HCT116 (cell line): ENCODE measurements at regions not wholly inside any gene's neighbourhood (a gene's known extent, or its start where the extent isn't known, plus 50 kb on each side); places are given as distances from the start of the nearest gene placed in this dataset.

Experiments
- ATAC-seq: fragments of 200-7000 bp; cut with Tn5 transposase; 2 replicates; pipeline ENCODE4 v1.9.1; 2020; ENCODE audit warnings: mild to moderate bottlenecking, moderate library complexity
- BruUV-seq: library from RNA; stranded (reverse); fragments of 400-500 nt; replicated peaks from 2 replicates; lab custom pipeline; 2021; lab: Mats Ljungman, UMichigan
- CTCF ChIA-PET: fragments of 300-600 bp; sonication (Branson Sonifier 250); formaldehyde crosslinking; loops from one replicate; lab custom pipeline; 2021; ENCODE audit warnings: antibody characterized with exemption; lab: Charles Lee
- POLR2A ChIA-PET: fragments of 300-600, 350-600 bp; sonication (Branson Sonifier 250); formaldehyde crosslinking; loops from one replicate; lab custom pipeline; 2021; ENCODE audit warnings: antibody characterized with exemption; lab: Charles Lee
- RAD21 ChIA-PET, 2 experiments: fragments of 300-600 bp; sonication (Branson Sonifier 250); formaldehyde crosslinking; loops; one replicate each; lab custom pipeline; 2023; ENCODE audit warnings: low total read pairs in 2 of 2; ENCODE audit not compliant: uncharacterized antibody in 2 of 2, unreplicated experiment in 2 of 2, low non-redundant PET in 1 of 2; lab: Charles Lee
- DNase-seq: peaks from one replicate; pipeline ENCODE4 v3.0.0-alpha.2; 2010; ENCODE audit warnings: low read depth, low spot score
- H2AFZ ChIP-seq: fragments of 200-600 bp; shearing (Covaris generic), sonication (generic); 2 replicates; pipeline ENCODE4 v1.6.1; 2017; ENCODE audit warnings: low read depth, mixed run types, mixed read lengths, antibody characterized with exemption, low read length; ENCODE audit not compliant: poor library complexity, severe bottlenecking
- H3K27ac ChIP-seq: 2 replicates; pipeline ENCODE4 v1.5.1; 2012; ENCODE audit warnings: low read depth, low read length
- H3K27me3 ChIP-seq: fragments of 200-600 bp; sonication (generic); 2 replicates; pipeline ENCODE4 v1.6.1; 2016; ENCODE audit warnings: mixed run types, low read length, mixed read lengths; ENCODE audit not compliant: insufficient read depth
- H3K36me3 ChIP-seq, 2 experiments: fragments of 200-500 bp in 1 of 2; fragments of 200-600 bp in 1 of 2; sonication (Bioruptor generic) in 1 of 2; sonication (generic) in 1 of 2; 2 replicates each; pipeline versions ENCODE4 v1.5.1 to v1.6.1; 2014 to 2016; ENCODE audit warnings: low read length in 2 of 2, inconsistent platforms in 1 of 2, mixed read lengths in 1 of 2, mixed run types in 1 of 2; ENCODE audit not compliant: insufficient read depth in 2 of 2, control insufficient read depth in 1 of 2
- H3K4me1 ChIP-seq, 2 experiments: fragments of 200-600 bp in 1 of 2; sonication (generic) in 1 of 2; 2 replicates each; pipeline versions ENCODE4 v1.5.1 to v1.6.1; 2012 to 2017; ENCODE audit warnings: low read length in 2 of 2, inconsistent platforms in 1 of 2, mild to moderate bottlenecking in 1 of 2, mixed read lengths in 1 of 2, mixed run types in 1 of 2, moderate library complexity in 1 of 2; ENCODE audit not compliant: insufficient read depth in 2 of 2, control insufficient read depth in 1 of 2
- H3K4me2 ChIP-seq: fragments of 200-600 bp; sonication (generic); 2 replicates; pipeline ENCODE4 v1.6.1; 2017; ENCODE audit warnings: mixed run types, low read length, mixed read lengths
- H3K4me3 ChIP-seq, 2 experiments: fragments of 200-600 bp in 1 of 2; sonication (generic) in 1 of 2; replicated peaks in 1 of 2; 2 replicates each; pipeline ENCODE4 v1.5.1; 2011 to 2016; ENCODE audit warnings: low read length in 2 of 2, control low read depth in 1 of 2, low read depth in 1 of 2, mild to moderate bottlenecking in 1 of 2, mixed read lengths in 1 of 2, mixed run types in 1 of 2
- H3K79me2 ChIP-seq: fragments of 200-600 bp; sonication (generic); 2 replicates; pipeline ENCODE4 v1.6.1; 2017; ENCODE audit warnings: mild to moderate bottlenecking, mixed run types, low read length, moderate library complexity, mixed read lengths; ENCODE audit not compliant: insufficient read depth
- H3K9ac ChIP-seq: fragments of 200-600 bp; sonication (generic); 2 replicates; pipeline ENCODE4 v1.6.1; 2016; ENCODE audit warnings: low read length, mixed read lengths
- H3K9me2 ChIP-seq: fragments of 200-600 bp; sonication (generic), shearing (Covaris generic); 2 replicates; pipeline ENCODE4 v1.6.1; 2017; ENCODE audit warnings: mixed run types, mild to moderate bottlenecking, moderate library complexity; ENCODE audit not compliant: insufficient read depth
- H3K9me3 ChIP-seq, 2 experiments: fragments of 200-500 bp in 1 of 2; fragments of 200-600 bp in 1 of 2; sonication (Bioruptor generic) in 1 of 2; sonication (generic) in 1 of 2; 2 replicates each; pipeline ENCODE4 v1.6.1; 2014 to 2017; ENCODE audit warnings: low read length in 2 of 2, mixed read lengths in 2 of 2, inconsistent platforms in 1 of 2, low read depth in 1 of 2, mild to moderate bottlenecking in 1 of 2, mixed run types in 1 of 2, moderate library complexity in 1 of 2; ENCODE audit not compliant: control insufficient read depth in 1 of 2, insufficient read depth in 1 of 2
- H4K20me1 ChIP-seq: fragments of 200-600 bp; sonication (generic), shearing (Covaris generic); 2 replicates; pipeline ENCODE4 v1.6.1; 2017; ENCODE audit warnings: mixed run types, mild to moderate bottlenecking, moderate library complexity; ENCODE audit not compliant: insufficient read depth
- CBX3 ChIP-seq: IDR thresholded peaks from 2 replicates; pipeline ENCODE4 v1.6.1; 2012; ENCODE audit warnings: low read depth
- EGR1 ChIP-seq: IDR thresholded peaks from 2 replicates; pipeline ENCODE4 v1.6.1; 2012; ENCODE audit warnings: low read depth
- ELF1 ChIP-seq: IDR thresholded peaks from 2 replicates; pipeline ENCODE4 v1.6.1; 2012; ENCODE audit warnings: low read depth, borderline replicate concordance
- EZH2 ChIP-seq: fragments of 200-600 bp; sonication (generic); IDR thresholded peaks from 2 replicates; pipeline ENCODE4 v1.6.1; 2017; ENCODE audit warnings: antibody characterized with exemption, mixed run types
- EZH2phosphoT487 ChIP-seq: fragments of 200-600 bp; IDR thresholded peaks from 2 replicates; pipeline ENCODE4 v1.6.1; 2018; ENCODE audit warnings: antibody characterized with exemption, borderline replicate concordance
- JUND ChIP-seq: IDR thresholded peaks from 2 replicates; pipeline ENCODE4 v1.6.1; 2012
- POLR2A ChIP-seq: IDR thresholded peaks from 2 replicates; pipeline ENCODE4 v1.7.0; 2011; ENCODE audit warnings: borderline replicate concordance; ENCODE audit not compliant: insufficient read depth, insufficient read length; ENCODE audit errors: extremely low read depth
- POLR2AphosphoS5 ChIP-seq: IDR thresholded peaks from 2 replicates; pipeline ENCODE4 v1.6.1; 2011; ENCODE audit warnings: mild to moderate bottlenecking, low read depth, low read length, moderate library complexity
- SP1 ChIP-seq: IDR thresholded peaks from 2 replicates; pipeline ENCODE4 v1.6.1; 2012; ENCODE audit warnings: low read depth
- SRF ChIP-seq: IDR thresholded peaks from 2 replicates; pipeline ENCODE4 v1.6.1; 2012; ENCODE audit warnings: low read depth
- TCF7L2 ChIP-seq: IDR thresholded peaks from 2 replicates; pipeline ENCODE4 v1.7.0; 2011; ENCODE audit warnings: borderline replicate concordance, inconsistent platforms; ENCODE audit not compliant: insufficient read depth, insufficient read length; ENCODE audit errors: extremely low read depth
- ZNF274 ChIP-seq: fragments of 200-500 bp; sonication (Bioruptor generic); IDR thresholded peaks from 2 replicates; pipeline ENCODE4 v1.6.1; 2014; ENCODE audit warnings: mild to moderate bottlenecking, low read depth, low read length, inconsistent platforms
- intact Hi-C: fragments of 100-400 bp; cut with micrococcal nuclease; formaldehyde crosslinking; loops from 2 replicates; pipeline ENCODE4 v1.10.0; 2022
- TF ChIP-seq, protein P1 (sequence below): IDR thresholded peaks from 2 replicates; pipeline ENCODE4 v1.6.1; 2012
- TF ChIP-seq, protein P2 (sequence below), 3 experiments: fragments of 200-600 bp in 1 of 3; sonication (generic) in 1 of 3; IDR thresholded peaks in 2 of 3; conservative IDR thresholded peaks in 1 of 3; 2 replicates each; pipeline ENCODE4 v1.5.1; 2012 to 2017; ENCODE audit warnings: low read depth in 2 of 3, low read length in 2 of 3, antibody characterized with exemption in 1 of 3, borderline replicate concordance in 1 of 3, control low read depth in 1 of 3, mild to moderate bottlenecking in 1 of 3, mixed read lengths in 1 of 3, mixed run types in 1 of 3, moderate library complexity in 1 of 3; ENCODE audit not compliant: insufficient read depth in 1 of 3
- TF ChIP-seq, protein P3 (sequence below): IDR thresholded peaks from 2 replicates; pipeline ENCODE4 v1.6.1; 2012
- TF ChIP-seq, protein P4 (sequence below): IDR thresholded peaks from 2 replicates; pipeline ENCODE4 v1.6.1; 2011; ENCODE audit warnings: mild to moderate bottlenecking, low read length, moderate library complexity; ENCODE audit not compliant: insufficient replicate concordance; ENCODE audit errors: extremely low read depth

GRCh38 chr6:91412532-91412931 lies 825.7 kb upstream of the MAP3K7 start:
- ChIA-PET POLR2A (no interaction called here), CTCF (interaction anchor here (0.8 kb wide), 1 partner anchor 72 kb away, joined by 3 read pairs; no protein-coding TSS in a partner anchor), RAD21 (no interaction called here)
- no peak overlapping the region for H3K27ac ChIP-seq
- no peaks in the 10 kb centered on the region for H3K79me2 ChIP-seq
- H3K4me3 ChIP-seq, result no peak overlapping the region
- no peaks in the 10 kb centered on the region for H3K9me2 ChIP-seq
- DNase-seq (no peak), ATAC-seq (no peak)
- no peak overlapping the region for H2AFZ ChIP-seq
- no peak overlapping the region for H3K4me2 ChIP-seq
- no TSS peak for BruUV-seq
- no peaks in the 10 kb centered on the region for H3K36me3 ChIP-seq
- H3K4me1 ChIP-seq, result no peaks in the 10 kb centered on the region
- H4K20me1 ChIP-seq, result no peaks in the 10 kb centered on the region
- H3K9ac ChIP-seq, result no peak overlapping the region
- H3K27me3 ChIP-seq, result no peaks in the 10 kb centered on the region
- peaks cover 0 to 15% of the 10 kb centered on the region in 2 experiments; a peak in 2 of 4 replicates for H3K9me3 ChIP-seq
- TF ChIP-seq EGR1 (no peak), EZH2 (no peak), ELF1 (no peak), JUND (no peak), POLR2AphosphoS5 (no peak)
- intact Hi-C loops, result no loop called here

DNA sequence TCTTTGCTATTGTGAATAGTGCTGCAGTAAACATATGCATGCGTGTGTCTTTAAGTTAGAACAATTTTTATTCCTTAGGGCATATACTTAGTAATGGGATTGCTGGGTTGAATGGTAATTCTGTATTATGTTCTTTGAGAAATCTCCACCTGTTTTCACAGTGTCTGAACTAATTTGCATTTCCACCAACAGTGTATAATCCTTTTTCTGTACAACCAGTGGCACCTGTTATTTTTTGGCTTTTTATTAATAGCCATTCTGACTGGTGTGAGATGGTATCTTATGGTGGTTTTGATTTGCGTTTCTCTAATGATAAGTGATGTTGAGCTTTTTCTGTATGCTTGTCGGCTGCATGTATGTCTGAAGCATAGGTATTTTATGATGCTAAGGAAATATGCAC lies 820.8 kb upstream of the MAP3K7 start:
- DNase-seq (no peak), ATAC-seq (no peak)
- Histone ChIP-seq H2AFZ (no peak overlapping the region), H3K9me3 (peaks cover 0 to 13% of the 10 kb centered on the region in 2 experiments; a peak in 1 of 4 replicates), H3K4me1 (no peaks in the 10 kb centered on the region), H3K79me2 (no peaks in the 10 kb centered on the region), H3K4me2 (no peak overlapping the region), H3K27ac (no peak overlapping the region), H3K4me3 (no peak overlapping the region), H3K9ac (no peak overlapping the region), H3K27me3 (no peaks in the 10 kb centered on the region), H4K20me1 (no peaks in the 10 kb centered on the region), H3K36me3 (no peaks in the 10 kb centered on the region), H3K9me2 (no peaks in the 10 kb centered on the region)
- ChIA-PET POLR2A (no interaction called here), RAD21 (no interaction called here), CTCF (no interaction called here)
- intact Hi-C loops, result no loop called here
- BruUV-seq, result no TSS peak
- TF ChIP-seq SP1 (no peak), EZH2phosphoT487 (no peak), POLR2AphosphoS5 (no peak), TCF7L2 (no peak), POLR2A (no peak), SRF (no peak), ELF1 (no peak), ZNF274 (no peak), CBX3 (no peak), JUND (no peak), EGR1 (no peak)
- TF ChIP-seq, protein P1, sequence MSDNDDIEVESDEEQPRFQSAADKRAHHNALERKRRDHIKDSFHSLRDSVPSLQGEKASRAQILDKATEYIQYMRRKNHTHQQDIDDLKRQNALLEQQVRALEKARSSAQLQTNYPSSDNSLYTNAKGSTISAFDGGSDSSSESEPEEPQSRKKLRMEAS, result no peak
- TF ChIP-seq, protein P2, sequence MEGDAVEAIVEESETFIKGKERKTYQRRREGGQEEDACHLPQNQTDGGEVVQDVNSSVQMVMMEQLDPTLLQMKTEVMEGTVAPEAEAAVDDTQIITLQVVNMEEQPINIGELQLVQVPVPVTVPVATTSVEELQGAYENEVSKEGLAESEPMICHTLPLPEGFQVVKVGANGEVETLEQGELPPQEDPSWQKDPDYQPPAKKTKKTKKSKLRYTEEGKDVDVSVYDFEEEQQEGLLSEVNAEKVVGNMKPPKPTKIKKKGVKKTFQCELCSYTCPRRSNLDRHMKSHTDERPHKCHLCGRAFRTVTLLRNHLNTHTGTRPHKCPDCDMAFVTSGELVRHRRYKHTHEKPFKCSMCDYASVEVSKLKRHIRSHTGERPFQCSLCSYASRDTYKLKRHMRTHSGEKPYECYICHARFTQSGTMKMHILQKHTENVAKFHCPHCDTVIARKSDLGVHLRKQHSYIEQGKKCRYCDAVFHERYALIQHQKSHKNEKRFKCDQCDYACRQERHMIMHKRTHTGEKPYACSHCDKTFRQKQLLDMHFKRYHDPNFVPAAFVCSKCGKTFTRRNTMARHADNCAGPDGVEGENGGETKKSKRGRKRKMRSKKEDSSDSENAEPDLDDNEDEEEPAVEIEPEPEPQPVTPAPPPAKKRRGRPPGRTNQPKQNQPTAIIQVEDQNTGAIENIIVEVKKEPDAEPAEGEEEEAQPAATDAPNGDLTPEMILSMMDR (IDR thresholded peaks at IDR 0.05 in 2 of 3, conservative IDR thresholded peaks at IDR 0.05 in 1 of 3; ENCODE audit: borderline replicate concordance in 1 of 3, insufficient read depth in 1 of 3, low read depth in 2 of 3, low read length in 2 of 3), result no peak
- TF ChIP-seq, protein P3, sequence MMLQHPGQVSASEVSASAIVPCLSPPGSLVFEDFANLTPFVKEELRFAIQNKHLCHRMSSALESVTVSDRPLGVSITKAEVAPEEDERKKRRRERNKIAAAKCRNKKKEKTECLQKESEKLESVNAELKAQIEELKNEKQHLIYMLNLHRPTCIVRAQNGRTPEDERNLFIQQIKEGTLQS, result no peak
- TF ChIP-seq, protein P4, sequence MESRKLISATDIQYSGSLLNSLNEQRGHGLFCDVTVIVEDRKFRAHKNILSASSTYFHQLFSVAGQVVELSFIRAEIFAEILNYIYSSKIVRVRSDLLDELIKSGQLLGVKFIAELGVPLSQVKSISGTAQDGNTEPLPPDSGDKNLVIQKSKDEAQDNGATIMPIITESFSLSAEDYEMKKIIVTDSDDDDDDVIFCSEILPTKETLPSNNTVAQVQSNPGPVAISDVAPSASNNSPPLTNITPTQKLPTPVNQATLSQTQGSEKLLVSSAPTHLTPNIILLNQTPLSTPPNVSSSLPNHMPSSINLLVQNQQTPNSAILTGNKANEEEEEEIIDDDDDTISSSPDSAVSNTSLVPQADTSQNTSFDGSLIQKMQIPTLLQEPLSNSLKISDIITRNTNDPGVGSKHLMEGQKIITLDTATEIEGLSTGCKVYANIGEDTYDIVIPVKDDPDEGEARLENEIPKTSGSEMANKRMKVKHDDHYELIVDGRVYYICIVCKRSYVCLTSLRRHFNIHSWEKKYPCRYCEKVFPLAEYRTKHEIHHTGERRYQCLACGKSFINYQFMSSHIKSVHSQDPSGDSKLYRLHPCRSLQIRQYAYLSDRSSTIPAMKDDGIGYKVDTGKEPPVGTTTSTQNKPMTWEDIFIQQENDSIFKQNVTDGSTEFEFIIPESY, result no peak
